PFSK-1 (cell line): ENCODE measurements at regions not wholly inside any gene's neighbourhood (a gene's known extent, or its start where the extent isn't known, plus 50 kb on each side); places are given as distances from the start of the nearest gene placed in this dataset.

Source experiments
- FOXP2 ChIP-seq: optimal IDR thresholded peaks from 2 replicates; pipeline ENCODE3; 2011; ENCODE audit warnings: borderline replicate concordance, control low read depth, inconsistent platforms; ENCODE audit not compliant: insufficient read depth; ENCODE audit errors: extremely low read length, extremely low read depth
- POLR2AphosphoS5 ChIP-seq: IDR thresholded peaks from 2 replicates; pipeline ENCODE4 v1.6.1; 2012; ENCODE audit warnings: low read depth, mild to moderate bottlenecking, control low read depth, low read length, moderate library complexity
- REST ChIP-seq, 2 experiments: IDR thresholded peaks; 2 replicates each; pipeline versions ENCODE4 v1.6.1 to v1.8.0; 2011 to 2012; ENCODE audit warnings: low read depth in 2 of 2, low read length in 2 of 2, control low read depth in 1 of 2, inconsistent platforms in 1 of 2, mild to moderate bottlenecking in 1 of 2, moderate library complexity in 1 of 2; ENCODE audit not compliant: insufficient read depth in 1 of 2
- SIN3A ChIP-seq: IDR thresholded peaks from 2 replicates; pipeline ENCODE4 v1.6.1; 2012; ENCODE audit warnings: mild to moderate bottlenecking, low read length, moderate library complexity, borderline replicate concordance; ENCODE audit not compliant: insufficient read depth
- TAF1 ChIP-seq: IDR thresholded peaks from 2 replicates; pipeline ENCODE4 v1.6.1; 2012; ENCODE audit warnings: low read length, control low read depth, borderline replicate concordance; ENCODE audit not compliant: insufficient read depth

DNA sequence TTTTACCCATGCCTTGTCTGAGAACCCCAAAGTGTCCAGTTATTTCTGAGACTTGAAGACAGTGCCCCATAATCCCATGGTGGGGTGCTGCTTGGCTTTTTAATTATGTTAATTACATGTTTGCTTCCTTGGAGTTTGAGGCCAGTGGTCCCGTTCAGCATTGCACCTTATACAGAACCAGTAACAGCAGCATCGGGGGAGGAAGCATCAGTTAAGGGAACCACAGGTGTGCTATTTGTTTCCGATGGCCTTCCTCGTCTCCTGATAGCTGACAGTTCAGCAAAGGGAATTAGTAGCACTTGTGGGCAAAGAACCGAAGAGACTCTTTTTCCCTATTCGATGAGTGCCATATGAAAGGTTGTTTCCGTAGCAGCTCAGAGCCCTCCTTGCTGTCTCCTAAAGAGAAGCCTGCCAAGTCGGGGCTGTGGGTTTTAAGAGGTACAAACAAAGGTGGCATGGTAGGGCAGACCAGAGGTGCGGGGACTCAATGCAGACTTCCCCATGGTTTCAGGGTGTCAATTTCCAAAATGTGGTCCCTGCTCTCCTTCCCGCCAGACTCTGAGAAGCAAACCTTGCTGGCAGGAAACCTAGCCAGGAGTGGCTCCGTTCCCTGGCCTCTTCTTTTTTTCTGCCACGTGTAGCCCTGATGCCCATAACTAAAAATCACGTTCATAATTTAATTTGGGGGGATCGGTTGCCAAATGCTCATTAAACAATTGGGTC, 225.2 kb upstream of the TSHZ3 start:
- TF ChIP-seq POLR2AphosphoS5 (no peak), REST (IDR thresholded peaks at IDR 0.05; ENCODE audit: insufficient read depth in 1 of 2, low read depth in 2 of 2, low read length in 2 of 2) (no peak), TAF1 (no peak), SIN3A (no peak), FOXP2 (no peak)
